ENCODE measurements at regions not wholly inside any gene's neighbourhood (a gene's known extent, or its start where the extent isn't known, plus 50 kb on each side); places are given as distances from the start of the nearest gene placed in this dataset.

DNA sequence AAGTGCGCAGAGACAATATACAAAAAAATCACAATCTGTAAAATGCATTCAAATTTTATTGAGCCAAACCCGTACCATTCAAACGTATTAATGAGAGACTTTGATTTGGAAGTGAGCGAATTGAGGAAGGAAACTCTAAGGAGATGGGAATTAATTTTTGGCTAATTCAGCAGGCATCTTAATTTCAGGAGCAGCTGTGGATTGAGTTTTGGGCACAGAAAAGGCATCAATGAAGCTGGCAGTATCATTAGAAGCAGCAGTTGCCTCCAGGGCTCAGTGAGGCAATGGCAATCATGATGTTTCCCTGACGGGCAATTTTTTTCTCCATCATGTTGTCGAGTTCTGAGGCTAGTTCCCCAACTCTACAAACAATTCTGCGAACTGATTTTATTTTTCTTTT lies 2041.6 kb downstream of the NCAM2 start:
- Histone ChIP-seq H3K9me3 (replicated peaks in 1 of 2; ENCODE audit: control insufficient read depth in 1 of 2, insufficient read depth in 1 of 2, low read length in 2 of 2) (peaks cover 0 to 4% of the 10 kb centered on the region in 2 donors), H3K4me3 (replicated peaks in 1 of 3; ENCODE audit: low read depth in 2 of 3, low read length in 3 of 3) (no peak overlapping the region), H3K4me1 (ENCODE audit: control insufficient read depth in 1 of 2, insufficient read depth in 2 of 2, low read length in 2 of 2) (no peaks in the 10 kb centered on the region), H4K20me1 (ENCODE audit: insufficient read depth, low read length) (no peaks in the 10 kb centered on the region), H3K79me2 (ENCODE audit: insufficient read depth, low read length) (no peaks in the 10 kb centered on the region), H3K9ac (ENCODE audit: insufficient read depth, low read length, poor library complexity, severe bottlenecking) (no peak overlapping the region), H3K27me3 (ENCODE audit: control insufficient read depth in 2 of 2, insufficient read depth in 2 of 2, low read length in 2 of 2) (no peaks in the 10 kb centered on the region), H3K4me2 (replicated peaks; ENCODE audit: extremely low read depth, low read length, poor library complexity, severe bottlenecking) (no peak overlapping the region), H3K36me3 (replicated peaks in 1 of 2; ENCODE audit: control insufficient read depth in 1 of 2, insufficient read depth in 2 of 2, low read length in 2 of 2) (no peaks in the 10 kb centered on the region), H3K27ac (ENCODE audit: low read depth in 1 of 2, low read length in 2 of 2) (no peak overlapping the region), H2AFZ (ENCODE audit: insufficient read depth, low read depth, low read length, poor library complexity, severe bottlenecking) (no peak overlapping the region)
- Mint-ChIP-seq H3K9me3 (peaks cover 0 to 4% (median 0%) of the 10 kb centered on the region in 7 donors), H3K27ac (no peak overlapping the region), H3K4me1 (no peaks in the 10 kb centered on the region), H3K36me3 (no peaks in the 10 kb centered on the region), H3K27me3 (ENCODE audit: low read depth in 3 of 3) (no peaks in the 10 kb centered on the region), H3K4me3 (no peak overlapping the region)
- intact Hi-C loops (cut with micrococcal nuclease), result no loop called here
- WGBS (ENCODE audit: insufficient coverage), result 79% methylated on average over 3 of the region's 7 CpGs
- DNase-seq, result no peak
- TF ChIP-seq, protein P1, sequence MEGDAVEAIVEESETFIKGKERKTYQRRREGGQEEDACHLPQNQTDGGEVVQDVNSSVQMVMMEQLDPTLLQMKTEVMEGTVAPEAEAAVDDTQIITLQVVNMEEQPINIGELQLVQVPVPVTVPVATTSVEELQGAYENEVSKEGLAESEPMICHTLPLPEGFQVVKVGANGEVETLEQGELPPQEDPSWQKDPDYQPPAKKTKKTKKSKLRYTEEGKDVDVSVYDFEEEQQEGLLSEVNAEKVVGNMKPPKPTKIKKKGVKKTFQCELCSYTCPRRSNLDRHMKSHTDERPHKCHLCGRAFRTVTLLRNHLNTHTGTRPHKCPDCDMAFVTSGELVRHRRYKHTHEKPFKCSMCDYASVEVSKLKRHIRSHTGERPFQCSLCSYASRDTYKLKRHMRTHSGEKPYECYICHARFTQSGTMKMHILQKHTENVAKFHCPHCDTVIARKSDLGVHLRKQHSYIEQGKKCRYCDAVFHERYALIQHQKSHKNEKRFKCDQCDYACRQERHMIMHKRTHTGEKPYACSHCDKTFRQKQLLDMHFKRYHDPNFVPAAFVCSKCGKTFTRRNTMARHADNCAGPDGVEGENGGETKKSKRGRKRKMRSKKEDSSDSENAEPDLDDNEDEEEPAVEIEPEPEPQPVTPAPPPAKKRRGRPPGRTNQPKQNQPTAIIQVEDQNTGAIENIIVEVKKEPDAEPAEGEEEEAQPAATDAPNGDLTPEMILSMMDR (IDR thresholded peaks at IDR 0.05), result no peak

DNA sequence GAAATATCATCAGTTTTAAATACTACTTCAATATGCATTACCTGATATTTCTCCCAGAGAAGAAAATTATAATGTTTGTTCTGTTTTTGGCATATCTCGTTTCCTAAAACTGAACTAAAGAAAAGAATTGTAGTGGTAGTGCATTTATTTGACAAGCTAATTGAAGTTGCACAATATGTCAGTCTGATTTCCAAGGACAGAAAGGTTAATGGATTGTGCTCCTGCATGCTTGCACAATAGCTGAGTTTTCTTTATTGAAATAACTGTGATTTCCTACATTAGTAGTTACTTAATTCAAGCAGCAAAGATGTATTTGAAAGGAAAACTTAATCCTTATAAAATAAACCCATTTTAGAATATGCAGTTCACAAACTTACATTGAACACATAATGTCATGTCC lies 2047.7 kb downstream of the NCAM2 start:
- Histone ChIP-seq H3K4me1 (ENCODE audit: control insufficient read depth in 1 of 2, insufficient read depth in 2 of 2, low read length in 2 of 2) (no peaks in the 10 kb centered on the region), H3K27me3 (ENCODE audit: control insufficient read depth in 2 of 2, insufficient read depth in 2 of 2, low read length in 2 of 2) (no peaks in the 10 kb centered on the region), H3K9me3 (replicated peaks in 1 of 2; ENCODE audit: control insufficient read depth in 1 of 2, insufficient read depth in 1 of 2, low read length in 2 of 2) (peaks cover 0 to 4% of the 10 kb centered on the region in 2 donors), H3K36me3 (replicated peaks in 1 of 2; ENCODE audit: control insufficient read depth in 1 of 2, insufficient read depth in 2 of 2, low read length in 2 of 2) (no peaks in the 10 kb centered on the region), H3K4me2 (replicated peaks; ENCODE audit: extremely low read depth, low read length, poor library complexity, severe bottlenecking) (no peak overlapping the region), H3K27ac (ENCODE audit: low read depth in 1 of 2, low read length in 2 of 2) (no peak overlapping the region), H3K79me2 (ENCODE audit: insufficient read depth, low read length) (no peaks in the 10 kb centered on the region), H4K20me1 (ENCODE audit: insufficient read depth, low read length) (no peaks in the 10 kb centered on the region), H3K9ac (ENCODE audit: insufficient read depth, low read length, poor library complexity, severe bottlenecking) (no peak overlapping the region), H3K4me3 (replicated peaks in 1 of 3; ENCODE audit: low read depth in 2 of 3, low read length in 3 of 3) (no peak overlapping the region), H2AFZ (ENCODE audit: insufficient read depth, low read depth, low read length, poor library complexity, severe bottlenecking) (no peak overlapping the region)
- H3K4me3 Mint-ChIP-seq, result no peak overlapping the region
- H3K36me3 Mint-ChIP-seq, result no peaks in the 10 kb centered on the region
- peaks cover 0 to 4% (median 0%) of the 10 kb centered on the region in 7 donors for H3K9me3 Mint-ChIP-seq
- TF ChIP-seq, protein P1 (IDR thresholded peaks at IDR 0.05), result no peak
- no peak overlapping the region for H3K27ac Mint-ChIP-seq
- no peaks in the 10 kb centered on the region for H3K27me3 Mint-ChIP-seq (ENCODE audit: low read depth in 3 of 3)
- no peaks in the 10 kb centered on the region for H3K4me1 Mint-ChIP-seq
- intact Hi-C loops (cut with micrococcal nuclease), result no loop called here
- DNase-seq, result no peak
- no CpG with 5 or more reads among the region's 1 CpG for WGBS (ENCODE audit: insufficient coverage)
